HS-27A (cell line): ENCODE measurements at regions not wholly inside any gene's neighbourhood (a gene's known extent, or its start where the extent isn't known, plus 50 kb on each side); places are given as distances from the start of the nearest gene placed in this dataset.
A peak's percentile ranks its signal among the peaks of the same experiment; 100 is the strongest.
"Not testable (repeated sequence)": the region's sequence is repeated elsewhere in the genome, so short reads cannot be mapped to it uniquely, and the experiment has no call there.

Experiments used
- DNase-seq: peaks from one replicate; pipeline ENCODE4 v3.0.0-alpha.2; 2012; ENCODE audit warnings: low read depth, missing footprints

DNA sequence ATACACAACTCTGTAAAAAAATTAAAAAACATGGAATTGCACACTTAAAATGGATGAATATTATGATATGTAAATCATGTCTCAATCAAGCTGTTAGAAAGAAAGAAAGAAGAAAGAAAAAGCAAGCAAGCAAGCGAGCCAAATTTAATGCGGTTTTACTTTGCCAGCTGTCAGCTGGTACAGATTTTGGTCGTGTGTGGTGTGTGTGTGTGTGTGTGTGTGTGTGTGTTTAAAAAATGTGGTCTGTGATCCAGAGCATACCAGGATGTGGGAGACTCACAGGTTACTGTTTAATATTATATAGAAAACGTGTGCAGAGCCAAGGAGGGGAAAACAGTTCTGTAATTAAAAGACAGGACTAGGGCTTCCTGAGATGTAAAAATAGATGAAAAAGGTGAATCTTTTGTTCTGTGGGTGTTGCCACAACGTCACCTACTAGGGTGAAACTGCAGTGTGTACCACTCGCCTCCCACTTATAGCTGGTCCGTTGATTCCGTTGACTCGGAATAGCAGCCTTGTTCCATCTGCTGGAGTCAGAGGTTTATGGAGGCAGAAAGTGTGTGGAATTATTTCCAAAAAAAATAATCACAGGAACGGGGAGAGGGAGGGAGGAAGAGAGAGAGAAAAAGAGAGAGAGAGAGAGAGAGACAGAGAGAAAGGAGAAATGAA is 197.7 kb downstream of the BCAS1 start:
- DNase-seq, result no peak

DNA sequence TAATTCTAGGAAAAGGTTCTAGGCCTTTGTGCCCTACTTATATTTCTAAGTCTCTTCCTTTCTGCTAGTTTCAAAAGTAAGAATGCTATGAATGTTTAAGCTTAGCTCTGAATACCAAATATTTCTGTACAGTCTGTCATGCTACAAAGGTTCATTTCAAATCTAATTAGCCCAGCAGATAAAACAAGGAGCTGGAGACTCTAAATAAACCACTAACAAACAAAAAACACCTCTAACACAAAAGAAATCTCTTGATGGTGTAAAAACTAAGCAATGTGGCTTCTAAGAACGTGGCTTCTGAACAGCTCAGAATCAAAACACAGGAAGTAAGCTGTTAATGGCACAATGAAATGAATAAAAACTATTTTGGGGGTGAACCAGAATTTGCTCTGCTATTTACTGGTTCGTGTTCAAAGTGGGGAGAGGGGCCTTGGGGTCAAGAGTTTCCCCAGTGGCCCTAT is 198.3 kb downstream of the BCAS1 start:
- DNase-seq, result no peak

DNA sequence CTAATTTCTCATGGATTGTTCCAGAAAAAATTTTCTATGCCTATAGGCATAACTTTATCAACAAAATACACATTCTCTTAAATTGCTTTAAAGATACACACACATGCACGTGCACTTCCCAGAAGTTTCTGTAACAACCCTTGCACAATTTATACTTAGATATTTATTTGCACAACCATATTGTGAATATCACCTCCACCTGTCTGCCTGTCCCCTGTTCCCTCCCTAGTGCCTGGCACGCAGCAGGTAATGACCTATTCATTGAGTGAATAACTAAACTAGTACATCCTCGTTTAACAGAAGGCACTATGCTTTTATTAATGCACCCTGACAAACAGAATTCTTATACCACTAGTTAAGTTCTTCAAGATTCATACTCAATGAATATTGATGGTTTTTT is 198.9 kb downstream of the BCAS1 start:
- no peak for DNase-seq

DNA sequence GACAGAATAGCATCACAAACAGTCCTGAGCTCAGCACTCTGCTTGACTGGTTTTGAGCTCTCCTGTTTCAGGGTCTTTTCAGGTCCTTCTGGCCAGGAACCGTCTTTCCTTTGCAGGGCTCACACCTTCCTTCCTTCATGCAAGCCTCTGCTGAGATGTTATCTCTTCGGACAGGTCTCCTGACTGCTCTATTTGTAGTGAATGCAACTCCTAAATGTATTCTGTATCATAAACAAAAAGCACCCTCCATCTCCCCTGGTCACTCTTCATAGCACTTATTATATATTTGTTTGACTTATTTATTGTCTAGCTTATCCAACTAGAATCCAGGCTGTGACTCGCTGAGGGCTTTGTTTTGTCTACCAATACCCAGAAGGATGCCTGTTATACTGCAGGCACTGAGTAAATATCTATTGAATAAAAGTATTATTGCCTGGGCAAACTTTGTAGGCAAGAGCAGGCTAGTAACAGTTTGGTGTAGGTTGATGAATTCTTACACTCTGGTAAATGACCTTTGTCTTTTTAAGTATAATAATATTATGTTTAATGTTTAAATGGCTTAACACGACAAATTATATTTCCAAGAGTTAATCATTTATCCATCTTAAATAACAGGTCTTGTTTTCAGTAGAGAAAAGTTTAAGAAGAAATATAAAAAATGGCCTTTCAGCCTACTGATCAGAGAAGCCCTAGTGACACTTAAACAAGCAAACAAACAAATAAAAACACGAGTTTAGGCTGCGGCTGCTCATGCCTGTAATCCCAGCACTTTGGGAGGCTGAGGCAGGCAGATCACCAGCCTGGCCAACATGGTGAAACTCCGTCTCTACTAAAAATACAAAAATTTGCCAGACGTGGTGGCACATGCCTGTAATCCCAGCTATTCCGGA is 199.7 kb downstream of the BCAS1 start:
- no peak for DNase-seq

DNA sequence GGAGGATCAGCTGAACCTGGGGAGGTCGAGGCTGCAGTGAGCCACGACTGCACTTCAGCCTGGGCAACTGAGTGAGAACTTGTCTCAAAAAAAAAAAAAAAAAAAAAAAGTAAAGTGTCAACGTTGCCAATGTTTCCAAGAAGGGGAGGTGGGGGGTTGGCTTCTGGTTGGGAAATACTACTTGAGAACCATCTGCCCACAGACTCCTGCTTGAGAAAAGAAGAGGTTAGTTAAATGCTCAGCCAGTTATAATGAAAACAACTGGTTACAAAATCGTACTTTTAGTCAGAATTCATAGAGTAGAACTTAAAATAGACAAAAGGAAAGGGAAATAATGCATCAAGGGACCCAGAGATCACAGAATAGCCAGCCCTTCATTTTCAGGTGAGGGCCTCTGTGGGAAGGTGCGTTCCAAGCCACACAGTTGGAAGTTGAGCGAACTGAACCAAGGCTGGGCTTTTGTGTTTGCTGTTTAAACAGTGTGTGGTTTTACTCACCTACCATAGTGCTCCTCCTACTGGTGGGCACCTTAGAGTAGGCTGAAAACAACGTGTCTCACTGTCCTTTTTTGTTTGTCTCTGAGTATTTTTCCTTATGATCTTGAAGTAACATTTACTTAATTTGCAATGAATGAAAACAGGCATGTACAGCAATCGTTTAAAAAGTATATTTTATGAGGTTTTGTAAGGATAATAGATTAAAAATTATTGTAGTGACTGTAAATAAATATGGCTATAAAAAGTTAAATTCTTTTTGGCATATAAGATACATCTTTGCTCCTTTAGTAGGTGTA is 200.7 kb downstream of the BCAS1 start:
- DNase-seq, result peak; percentile 64

DNA sequence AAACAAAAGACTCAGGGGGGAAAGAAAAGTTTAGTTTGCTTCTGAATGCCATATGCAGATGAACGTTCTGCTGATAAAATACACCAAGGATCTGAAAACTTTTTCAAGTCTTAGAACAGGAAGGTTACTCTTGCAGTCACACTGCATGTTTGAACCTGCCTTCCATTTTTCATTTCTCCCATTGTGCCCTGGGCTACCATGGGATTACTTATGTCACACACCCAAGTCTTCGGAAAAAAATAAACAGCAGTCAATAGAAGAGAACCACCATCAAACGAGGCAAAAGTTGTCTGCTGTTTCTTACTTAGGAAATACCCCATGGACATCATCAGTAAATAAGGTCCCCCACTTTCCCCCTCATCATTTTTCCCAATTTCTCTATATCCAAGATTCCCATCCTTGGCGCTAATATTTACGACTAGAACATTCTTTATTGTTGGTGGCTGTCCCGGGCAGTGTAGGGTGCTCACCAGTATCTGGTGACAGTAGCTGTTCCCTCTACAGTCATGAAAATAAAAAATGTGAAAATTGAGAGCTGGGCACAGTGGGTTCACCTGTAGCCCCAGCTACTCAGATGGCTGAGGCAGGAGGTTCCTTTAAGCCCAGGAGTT is 202.5 kb downstream of the BCAS1 start:
- DNase-seq, result no peak

DNA sequence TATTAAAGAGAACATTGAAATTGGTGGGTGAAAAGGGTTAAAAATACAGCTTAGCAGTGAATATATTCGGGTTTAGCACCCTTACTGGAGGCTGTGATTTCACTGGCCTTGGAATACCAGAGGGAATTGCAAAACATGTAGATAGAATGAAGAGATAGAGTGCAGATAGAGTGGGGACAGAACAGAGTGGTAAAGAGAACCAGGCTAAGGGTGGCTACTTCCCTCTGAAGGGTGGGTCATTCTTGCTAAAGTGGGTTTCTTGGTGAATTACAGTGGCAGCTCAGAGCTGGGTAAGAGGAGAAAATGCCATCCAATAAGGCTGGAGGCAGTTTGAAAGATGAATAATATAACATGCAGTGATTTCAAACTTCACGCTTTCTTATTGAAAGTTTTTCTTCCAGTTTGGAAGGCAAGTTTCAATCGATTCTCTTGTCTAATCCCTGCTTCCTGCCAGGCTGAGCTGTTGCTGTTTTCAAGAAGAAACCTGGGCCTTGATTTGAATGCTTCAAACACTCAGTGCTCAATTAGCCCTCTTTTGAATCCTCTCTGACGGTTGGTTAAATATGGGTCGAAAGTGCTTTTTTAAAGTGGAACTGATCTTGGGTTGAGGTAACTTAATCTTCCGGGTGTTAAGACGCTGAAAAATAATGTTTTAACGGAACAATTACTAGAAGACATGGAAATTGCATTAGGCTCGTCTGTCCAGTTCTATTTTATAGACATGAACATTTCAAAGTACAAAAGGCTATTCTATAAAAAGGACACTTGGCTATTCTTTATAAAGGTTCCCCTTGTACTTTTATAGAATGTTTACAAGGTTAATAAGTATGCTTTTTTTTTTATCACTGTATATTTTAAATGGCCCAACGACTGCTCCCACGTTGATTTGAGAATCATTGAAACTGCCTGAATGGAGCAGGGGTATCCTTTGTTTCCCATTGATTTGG is 203.3 kb downstream of the BCAS1 start:
- no peak for DNase-seq

DNA sequence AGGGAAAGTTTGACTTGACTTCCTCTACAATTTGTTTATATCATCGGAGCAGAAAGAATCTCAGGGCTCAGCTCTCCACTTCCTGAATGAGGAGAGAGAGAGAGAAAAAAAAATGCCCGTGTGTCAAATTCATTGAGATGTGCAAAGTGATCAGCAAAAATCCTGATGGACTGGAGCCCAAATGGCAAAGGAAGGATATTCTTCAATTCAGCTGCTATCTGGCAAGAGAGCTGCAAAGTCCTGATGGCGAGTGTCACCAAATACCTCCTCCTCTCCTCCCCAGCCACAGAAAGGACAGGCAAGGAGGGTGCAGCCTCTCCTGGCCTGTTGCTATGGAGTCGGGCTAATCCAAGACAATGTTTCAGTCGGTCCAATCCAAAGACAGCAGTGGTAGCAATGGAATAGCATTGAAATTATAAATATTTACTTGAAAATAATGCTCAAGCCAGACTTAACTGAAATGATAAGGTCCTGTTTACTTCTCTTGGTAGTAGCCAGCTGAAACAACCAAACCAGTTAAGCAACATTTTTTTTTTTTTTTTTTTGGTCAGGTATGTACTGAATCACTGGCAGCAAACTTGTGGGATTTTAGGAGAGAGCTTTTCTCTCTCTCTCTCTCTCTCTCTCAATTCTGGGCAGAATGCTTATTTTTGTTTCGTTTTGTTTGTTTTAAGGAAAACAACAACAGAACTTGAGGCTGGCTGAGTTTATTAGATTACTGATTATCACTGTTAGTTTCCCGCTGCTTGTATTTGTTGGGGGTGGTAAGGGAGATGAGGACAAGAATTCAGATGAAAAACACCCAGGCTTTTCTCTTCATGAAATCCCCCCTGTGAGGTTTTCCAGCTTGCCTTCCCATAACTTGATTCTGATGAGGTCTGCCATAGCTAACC is 204.2 kb downstream of the BCAS1 start:
- no peak for DNase-seq

DNA sequence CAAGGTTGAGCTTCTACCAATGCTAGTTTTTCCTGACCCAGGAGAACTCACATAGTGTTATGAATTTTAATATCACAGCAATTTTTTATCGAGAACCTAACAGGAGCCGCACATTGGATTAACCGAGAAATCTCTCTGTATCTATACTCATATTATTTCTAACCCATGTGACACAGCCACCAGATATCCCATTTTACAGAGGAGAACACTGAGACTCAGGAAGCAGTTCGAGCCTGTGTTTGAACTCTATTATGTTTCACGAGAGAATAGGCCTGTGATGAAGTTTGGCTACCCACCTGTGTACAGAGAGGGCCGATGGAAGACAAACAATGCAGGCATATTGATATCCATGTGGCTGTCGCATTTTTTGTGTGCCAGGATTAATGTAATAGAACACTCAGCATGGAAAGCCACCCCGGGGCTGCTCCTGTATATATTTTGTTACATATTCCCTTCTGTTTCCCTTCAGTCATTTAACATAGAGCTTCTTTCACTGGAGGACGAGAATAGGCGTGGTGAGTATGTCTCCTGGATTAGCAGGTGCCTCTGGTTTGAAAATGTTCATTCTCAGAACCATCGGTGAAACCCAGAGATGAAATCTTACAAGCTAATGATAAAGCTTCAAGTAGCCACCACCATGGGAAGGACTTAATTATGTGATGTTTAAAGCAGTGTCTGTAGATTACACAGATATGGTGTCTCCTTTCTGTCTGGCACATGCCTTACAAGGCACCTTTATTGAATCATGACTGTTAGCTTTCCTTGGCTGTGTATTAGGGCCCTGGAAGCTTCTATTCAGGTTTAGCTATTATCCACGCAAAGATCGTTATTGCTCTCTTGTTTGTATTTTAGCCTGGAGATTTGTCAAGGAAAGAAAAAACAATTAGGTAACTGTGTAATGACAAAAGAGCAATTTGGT is 205.4 kb downstream of the BCAS1 start:
- not testable (repeated sequence) for DNase-seq

DNA sequence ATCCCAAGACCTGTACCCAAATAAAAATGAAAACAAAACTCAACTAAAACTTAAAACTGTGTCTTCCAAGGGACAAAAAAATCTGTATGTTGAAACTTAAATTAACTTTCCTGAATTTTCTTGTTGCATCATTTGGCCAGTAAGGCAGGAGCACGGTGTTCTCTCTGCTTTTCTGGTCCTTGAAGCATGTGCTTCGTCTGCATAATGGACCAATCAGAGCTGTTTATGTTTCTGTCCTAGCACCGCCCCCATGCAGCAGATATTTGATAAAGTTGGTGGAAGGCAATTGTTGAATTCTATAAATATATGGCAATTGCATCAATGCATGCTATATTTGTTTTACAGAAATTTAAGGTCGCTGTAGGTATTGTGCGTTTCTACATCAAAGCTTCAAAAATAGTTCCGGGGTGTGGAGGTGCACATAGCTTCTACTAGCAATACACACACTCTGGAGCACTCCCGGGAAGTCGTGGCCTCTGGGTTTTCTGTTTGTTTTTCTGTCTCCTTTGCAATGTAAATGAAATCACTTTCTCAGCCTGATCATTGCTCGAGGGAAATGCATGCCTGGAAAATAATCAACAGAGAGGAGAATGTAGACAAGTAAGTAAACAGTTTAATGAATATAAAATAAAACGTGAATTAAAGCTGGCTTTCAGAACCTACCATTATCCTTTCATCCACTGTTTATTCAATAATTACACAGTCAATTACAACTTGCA is 206.3 kb downstream of the BCAS1 start:
- DNase-seq, result not testable (repeated sequence)

DNA sequence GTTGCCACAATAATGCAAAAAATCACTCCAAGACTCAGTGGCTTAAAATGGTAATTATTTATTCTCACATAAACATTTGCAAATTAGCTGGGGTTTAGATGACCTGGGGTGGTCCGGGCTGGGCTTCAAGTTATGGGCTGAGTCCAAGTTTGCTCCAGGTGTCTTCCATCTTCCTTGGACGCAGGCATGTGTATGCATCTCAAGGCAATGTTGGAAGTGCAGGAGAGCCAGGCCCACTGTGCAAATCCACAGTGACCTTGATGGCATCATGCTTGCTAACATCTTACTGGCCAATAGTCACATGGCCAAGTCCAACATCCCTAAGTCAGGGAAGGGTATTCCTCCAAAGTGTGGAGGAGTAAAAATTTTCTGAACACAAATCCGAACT is 206.9 kb downstream of the BCAS1 start:
- not testable (repeated sequence) for DNase-seq

DNA sequence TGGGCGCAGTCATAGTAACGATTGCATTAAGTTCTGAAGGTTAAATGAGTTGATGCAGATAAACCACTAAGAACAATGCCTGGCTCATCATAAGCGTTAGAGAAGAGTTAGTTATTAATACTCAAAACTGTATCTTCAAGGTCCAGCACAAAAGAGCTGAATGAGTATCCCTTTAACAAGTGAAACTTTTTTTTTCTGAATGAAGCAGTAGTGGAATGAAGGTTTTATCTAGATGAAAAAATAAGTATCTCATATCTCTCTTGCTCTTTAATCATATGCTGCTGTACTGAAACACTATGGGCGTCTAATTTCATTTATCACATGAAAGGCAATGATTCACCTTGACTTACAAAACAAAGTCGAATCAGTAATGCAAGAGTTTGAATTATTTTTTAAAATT is 207.4 kb downstream of the BCAS1 start:
- DNase-seq, result not testable (repeated sequence)

DNA sequence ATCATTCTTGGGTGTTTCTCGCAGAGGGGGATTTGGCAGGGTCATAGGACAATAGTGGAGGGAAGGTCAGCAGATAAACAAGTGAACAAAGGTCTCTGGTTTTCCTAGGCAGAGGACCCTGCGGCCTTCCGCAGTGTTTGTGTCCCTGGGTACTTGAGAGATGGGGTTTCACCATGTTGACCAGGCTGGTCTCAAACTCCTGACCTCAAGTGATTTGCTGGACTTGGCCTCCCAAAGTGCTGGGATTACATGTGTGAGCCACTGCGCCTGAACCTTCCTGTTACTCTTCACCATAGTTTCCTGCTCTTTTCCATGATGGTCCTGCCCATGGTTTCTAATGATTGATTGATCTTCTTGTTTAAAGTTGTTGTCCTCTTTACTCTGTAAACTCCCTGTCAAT is 207.9 kb downstream of the BCAS1 start:
- DNase-seq, result not testable (repeated sequence)

DNA sequence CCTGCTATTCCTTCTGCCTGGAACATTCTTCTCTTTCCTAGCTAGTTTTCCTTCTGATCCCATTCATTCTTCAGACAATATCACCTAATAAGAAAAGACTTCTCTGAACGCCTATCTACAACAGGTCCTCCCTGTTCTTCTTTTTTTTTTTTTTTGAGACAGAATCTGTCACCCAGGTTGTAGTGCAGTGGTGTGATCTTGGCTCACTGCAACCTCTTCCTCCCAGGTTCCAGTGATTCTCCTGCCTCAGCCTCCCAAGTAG is 208.3 kb downstream of the BCAS1 start:
- not testable (repeated sequence) for DNase-seq

DNA sequence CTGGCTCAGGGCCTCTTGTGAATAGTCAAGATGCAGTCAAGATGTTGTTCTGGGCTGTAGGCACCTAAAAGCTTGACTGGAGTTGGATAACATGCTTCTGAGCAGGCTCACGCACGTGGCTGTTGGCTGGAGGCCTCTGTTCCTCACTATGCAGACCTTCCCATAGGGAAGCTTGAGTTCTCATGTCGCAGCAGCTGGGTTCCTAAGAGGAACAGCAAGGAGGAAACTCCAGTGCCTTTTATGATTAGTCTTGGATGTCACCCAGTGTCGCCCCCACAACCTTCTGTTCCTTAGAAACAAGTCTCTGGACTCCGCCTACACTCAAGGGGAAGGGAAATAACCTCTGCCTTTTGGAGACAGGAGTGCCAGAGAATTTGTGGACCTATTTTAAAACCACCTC is 210.7 kb downstream of the BCAS1 start:
- DNase-seq, result no peak

DNA sequence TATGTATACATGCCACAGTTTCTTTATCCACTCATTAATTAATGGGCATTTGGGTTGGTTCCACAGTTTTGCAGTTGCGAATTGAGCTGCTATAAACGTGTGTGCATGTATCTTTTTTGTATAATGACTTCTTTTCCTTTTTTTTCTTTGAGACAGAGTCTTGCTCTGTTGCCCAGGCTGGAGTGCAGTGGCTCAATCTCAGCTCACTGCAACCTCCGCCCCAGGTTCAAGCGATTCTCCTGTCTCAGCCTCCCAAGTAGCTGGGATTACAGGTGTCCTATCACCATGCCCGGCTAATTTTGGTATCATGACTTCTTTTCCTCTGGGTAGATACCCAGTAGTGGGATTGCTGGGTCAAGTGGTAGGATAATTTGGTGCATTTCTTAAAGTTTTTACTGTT is 211.4 kb downstream of the BCAS1 start:
- DNase-seq, result not testable (repeated sequence)

DNA sequence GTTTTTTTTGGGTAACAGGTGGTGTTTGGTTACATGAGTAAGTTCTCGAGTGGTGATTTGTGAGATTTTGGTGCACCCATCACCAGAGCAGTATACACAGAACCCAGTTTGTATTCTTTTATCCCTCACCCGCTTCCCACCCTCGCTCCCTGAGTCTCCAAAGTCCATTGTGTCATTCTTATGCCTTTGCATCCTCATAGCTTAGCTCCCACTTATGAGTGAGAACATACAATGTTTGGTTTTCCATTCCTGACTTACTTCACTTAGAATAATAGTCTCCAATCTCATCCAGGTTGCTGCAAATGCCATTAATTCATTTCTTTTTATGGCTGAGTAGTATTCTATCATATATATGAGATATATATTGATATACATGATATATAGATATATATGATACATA is 211.9 kb downstream of the BCAS1 start:
- not testable (repeated sequence) for DNase-seq

DNA sequence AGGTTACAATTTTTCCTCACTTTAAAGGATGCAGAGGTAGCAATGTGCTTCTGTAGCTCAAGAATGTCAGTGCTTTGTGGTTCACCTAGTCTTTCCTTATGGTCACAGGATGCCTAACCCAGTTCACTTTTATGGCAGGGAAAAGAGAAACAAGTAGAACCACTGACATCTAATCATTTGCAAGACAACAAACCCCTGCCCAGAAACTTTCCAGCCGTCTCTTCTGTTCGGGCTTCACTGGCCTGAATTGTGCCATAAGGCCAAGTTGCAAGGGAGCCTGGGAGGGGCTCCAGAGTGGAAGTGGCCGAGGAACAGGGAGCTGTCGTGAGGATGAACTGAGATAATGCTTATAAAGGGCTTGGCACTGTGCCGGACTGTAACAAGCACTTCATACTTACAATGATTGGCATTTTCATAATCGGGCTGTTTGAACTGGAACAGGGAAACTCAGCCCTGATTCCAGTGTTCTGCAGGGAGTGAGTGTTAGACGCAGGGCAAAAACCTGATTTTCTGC is 212.6 kb downstream of the BCAS1 start:
- DNase-seq, result no peak
